CD4-positive, alpha-beta T cell treated with Interleukin-6 at 100 ng/mL for 8 hours (primary cell): ENCODE measurements at regions not wholly inside any gene's neighbourhood (a gene's known extent, or its start where the extent isn't known, plus 50 kb on each side); places are given as distances from the start of the nearest gene placed in this dataset.

Source experiments
- DNase-seq: peaks from one replicate; pipeline ENCODE4 v3.0.0-alpha.2; 2020; ENCODE audit warnings: mixed read lengths, low spot score

- DNase-seq, result no peak
Measured at GRCh38 chr9:88757406-88758010, 222.5 kb downstream of the NXNL2 start.

GRCh38 chr9:88759364-88759763 is 224.4 kb downstream of the NXNL2 start:
- DNase-seq, result no peak

- no peak for DNase-seq
Measured at GRCh38 chr9:88766778-88767503, 224.3 kb upstream of the S1PR3 start.

DNA sequence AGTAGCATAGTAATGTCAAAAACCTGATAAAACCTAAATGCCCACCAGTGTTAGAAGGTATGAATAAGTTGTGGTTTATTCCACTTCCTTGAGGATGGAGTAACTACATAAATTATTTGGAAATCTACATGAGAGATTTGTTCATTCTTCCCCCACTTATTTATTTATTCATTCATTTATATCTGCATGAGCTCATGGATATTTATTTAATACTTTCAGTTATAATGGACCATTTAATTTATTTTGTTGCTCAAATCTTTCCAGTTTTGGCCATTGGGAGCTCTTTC is 223.8 kb upstream of the S1PR3 start:
- no peak for DNase-seq

DNA sequence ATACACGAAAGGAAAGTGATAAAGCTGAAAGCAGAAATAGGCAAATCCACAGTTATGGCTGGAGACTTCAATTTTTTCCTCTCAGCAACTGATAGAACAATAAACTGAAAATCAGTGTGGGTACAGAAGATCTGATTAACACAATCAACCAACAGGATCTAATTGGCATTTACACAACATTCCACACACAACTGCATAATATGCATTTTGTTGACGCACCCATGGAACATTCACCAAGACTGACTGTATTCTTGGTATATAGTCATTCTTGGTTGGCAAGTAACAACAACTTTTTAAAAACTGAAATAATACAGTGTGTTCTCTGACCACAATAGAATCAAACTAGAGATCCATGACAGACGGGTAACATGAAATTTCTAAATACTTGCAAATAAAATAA is 218.7 kb upstream of the S1PR3 start:
- DNase-seq, result no peak

DNA sequence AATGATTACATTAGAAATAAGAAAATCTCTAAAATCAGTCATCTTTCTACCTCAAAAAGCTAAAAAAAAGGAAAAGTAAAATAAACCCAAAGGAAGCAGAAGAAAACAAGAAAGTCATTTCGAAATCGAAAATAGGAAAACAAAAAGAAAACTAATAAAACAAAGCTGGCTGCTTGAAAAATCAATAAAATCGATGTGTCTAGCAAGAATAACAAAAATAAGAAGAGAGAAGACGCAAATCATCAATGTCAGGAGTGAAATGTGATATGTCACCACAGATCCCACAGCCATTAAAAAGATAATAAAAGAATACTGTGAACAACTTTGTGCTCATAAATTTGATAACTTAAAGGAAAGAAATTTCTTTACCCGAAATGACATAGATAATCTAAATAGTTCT is 218.1 kb upstream of the S1PR3 start:
- no peak for DNase-seq

DNA sequence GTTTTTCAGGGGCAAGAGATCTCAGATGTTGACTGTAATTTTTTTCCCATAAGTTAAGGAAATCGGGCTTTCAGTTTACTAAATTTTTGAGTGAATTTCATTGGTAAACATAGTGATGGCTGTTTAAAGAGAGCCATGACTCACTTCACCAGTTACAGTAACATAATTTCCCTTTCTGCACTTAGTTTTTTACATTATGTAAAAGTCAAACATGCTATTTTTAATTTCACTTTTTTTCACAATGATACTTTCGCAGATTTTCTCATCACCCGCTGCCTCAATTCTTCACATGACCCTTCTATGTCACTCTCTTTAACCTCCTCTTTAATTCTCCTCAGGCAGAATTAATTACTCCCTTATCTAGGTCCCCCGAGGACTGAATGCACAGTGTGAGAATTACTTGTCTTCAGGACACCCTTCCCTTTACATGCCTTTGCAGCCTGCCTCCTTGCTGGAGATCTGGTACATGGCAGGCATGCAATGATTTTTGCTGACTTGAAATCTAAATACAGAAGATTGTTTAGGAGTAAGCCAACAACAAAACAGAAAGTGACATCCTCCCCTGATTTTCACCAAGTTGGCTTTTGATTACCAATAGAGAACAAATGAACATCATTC is 217.5 kb upstream of the S1PR3 start:
- no peak for DNase-seq

DNA sequence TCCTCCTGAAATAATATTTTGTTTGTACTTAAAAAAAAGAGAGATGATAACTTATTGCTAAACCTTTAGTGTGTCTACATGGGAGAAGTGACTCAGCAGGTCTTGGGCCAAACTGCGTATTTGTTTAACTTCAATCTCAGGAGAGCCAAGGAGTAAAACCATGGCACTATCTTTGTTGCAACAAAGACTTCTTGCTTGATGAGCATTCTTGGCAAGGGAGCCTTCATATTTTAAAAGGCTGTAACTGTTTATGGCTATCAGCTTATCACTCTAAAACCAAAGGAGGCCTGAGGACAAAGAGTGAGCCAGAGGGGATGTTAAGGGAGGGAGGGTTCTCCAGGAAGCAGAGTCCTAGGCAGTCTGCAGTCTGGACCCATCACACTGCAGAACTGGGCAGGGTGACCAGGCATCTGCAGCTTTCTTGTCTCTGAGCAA is 216.2 kb upstream of the S1PR3 start:
- DNase-seq, result no peak

DNA sequence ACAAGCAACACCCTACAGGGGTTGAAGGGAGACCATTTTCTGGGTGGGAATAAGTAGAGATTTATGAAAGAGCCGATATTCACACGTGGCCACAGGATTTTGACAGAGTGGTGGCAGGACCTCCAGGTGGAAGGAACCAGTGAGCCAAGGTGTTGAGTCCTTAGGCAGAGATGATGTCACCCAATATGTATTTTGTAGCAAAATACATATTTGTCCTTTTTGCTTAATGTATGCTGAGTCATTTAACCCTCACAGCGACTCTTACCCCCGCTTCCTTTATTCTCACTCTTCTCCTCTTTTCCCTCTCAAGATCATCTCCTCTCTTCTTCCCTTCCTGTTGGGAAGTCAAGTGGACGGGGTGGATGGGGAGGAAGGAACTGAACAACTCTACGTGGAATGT is 215.7 kb upstream of the S1PR3 start:
- DNase-seq, result no peak

- DNase-seq, result no peak
Measured at GRCh38 chr9:88775966-88776365, 215.3 kb upstream of the S1PR3 start.

DNA sequence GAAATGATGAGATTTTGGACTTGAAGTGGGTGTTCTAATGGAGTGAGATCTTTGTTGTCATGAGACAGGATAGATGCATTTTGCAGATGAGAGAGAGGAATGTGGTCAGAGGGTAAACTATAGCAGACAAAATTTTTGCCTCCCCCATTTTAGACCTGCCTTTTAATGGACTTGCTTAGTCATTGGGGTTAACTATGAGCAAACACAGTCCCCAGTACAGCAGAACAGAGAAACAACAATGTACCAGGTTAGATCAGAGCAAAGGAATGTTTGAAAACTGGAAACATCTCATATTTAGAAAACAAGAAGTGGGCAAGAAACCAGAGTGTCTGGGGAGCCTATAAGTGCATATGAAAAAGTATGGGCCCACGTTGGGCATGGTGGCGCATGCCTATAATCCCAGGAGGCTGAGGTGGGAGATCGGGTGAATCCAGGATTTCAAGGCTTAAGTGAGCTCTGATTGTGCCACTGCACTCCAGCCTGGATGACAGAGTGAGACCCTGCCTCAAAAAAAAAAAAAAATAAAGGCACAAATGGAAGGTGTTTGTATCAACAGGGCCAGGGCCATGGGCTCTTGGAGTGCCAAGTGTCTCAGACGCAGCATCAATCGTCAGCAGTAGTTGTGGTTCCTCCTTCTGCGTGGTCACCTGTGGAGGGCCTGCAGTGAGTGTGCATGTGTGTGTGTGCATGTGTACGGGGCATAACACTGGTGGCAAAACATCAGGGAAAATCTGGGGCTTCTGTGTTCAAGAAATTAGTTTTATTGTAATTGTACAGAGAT is 214.4 kb upstream of the S1PR3 start:
- no peak for DNase-seq

GRCh38 chr9:88777498-88778312 is 213.6 kb upstream of the S1PR3 start:
- DNase-seq, result no peak

- DNase-seq, result no peak
Measured at GRCh38 chr9:88781628-88782391, 209.5 kb upstream of the S1PR3 start.

- no peak for DNase-seq
Measured at GRCh38 chr9:88782931-88783710, 208.1 kb upstream of the S1PR3 start.

DNA sequence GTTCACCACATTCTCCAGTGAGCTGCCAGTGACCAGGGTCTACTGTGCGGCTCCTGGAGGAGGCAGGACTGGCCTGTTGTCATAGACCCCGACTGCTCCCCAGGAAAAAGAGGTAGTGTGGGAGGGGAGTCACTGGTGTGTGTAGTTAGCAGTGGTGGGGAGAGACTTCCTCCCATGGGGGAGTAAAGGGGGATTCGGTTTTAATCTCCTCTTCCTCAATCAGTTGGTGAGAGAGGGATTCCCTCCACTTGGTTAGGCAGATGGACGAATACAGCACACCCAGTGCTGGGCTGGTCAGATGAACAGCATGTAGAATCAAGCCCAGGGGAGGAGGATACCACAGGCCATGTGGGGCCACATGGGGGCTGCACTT is 207.6 kb upstream of the S1PR3 start:
- DNase-seq, result no peak

DNA sequence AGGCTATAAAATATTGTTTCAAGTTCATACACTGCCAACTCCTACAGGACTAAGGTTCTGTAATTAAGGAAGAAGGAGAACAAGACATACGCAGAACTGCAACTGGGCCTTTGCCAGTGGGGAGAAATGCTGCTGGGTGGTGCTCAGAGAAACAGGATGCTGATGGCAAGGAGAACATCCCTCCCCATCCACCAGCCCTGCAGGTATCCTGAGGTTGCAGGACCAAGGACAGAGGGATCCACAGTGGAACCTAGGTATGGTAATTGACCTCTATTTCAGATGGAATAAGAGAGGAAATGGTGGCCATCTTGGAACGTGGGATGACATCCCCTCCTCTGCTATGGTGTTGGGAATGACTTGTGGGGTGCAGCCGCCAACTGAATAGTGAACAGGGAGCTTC is 206.3 kb upstream of the S1PR3 start:
- DNase-seq, result no peak

DNA sequence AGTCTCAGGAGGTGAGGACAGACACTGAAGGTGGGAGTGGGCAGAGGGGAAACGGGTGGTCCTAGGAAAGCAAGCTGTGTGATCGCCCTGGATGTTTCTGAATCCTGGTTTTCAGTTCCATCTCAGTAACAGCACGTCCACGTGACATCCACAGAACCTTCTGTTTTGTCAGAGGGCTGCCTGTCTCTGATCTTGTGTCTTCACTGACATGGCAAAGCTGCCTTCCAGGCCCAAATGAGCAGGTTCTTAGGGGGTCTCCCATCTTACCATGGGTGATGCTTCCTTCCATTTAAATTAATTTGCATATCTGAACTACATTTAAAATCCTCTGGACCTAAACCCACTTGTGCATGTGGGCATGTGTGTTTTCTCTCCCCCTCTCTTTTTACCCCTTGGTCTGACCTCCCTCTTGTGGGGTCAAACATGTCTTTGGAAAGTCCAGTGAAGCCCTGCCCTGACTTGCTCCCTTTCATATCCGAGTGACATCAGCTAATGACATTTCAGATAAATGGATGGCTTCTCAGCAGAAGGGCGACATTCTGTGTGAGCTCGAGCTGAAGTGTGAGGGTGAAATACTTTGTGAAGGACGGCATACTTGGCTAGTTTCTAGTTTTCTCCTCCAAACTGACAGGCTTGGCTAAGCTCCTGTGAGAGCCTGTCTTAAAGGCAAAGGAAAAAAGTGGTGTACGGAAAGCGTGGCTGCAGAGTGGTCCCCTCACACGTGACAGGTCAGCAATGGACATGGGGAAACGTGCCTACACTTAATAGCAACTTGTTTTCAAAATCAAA is 204.8 kb upstream of the S1PR3 start:
- no peak for DNase-seq

DNA sequence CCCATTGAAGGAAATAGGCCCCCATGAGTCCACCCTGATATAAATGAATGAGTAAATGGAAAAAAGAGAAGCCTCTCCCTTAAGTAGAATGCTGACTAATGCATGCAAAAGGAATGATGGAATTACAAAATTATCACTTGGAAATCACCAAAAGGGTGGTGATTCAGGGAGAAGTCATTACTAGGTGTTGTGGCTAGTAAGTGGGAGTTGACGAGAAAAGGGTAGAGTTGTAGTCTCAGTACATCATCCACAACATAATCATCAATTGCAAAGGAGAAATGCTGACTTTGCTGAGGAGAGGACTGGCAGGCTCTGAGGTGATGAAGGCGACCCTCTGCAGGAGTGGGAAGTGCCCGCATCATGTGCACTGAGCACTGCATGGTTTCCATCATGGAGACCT is 201.5 kb upstream of the S1PR3 start:
- no peak for DNase-seq

- DNase-seq, result no peak
Measured at GRCh38 chr9:88791105-88791805, 200.0 kb upstream of the S1PR3 start.
